ENCODE measurements at regions not wholly inside any gene's neighbourhood (a gene's known extent, or its start where the extent isn't known, plus 50 kb on each side); places are given as distances from the start of the nearest gene placed in this dataset.
"Not testable (repeated sequence)": the region's sequence is repeated elsewhere in the genome, so short reads cannot be mapped to it uniquely, and the experiment has no call there.

GRCh38 chr7:84857336-84857735, 329.5 kb downstream of the SEMA3D start:
- H3K4me3 ChIP-seq (ENCODE audit: low read depth, low read length): no peak overlapping the region
- no peak for DNase-seq (ENCODE audit: low read depth)
- in situ Hi-C loops (cut with HindIII; ENCODE audit: low sequenced_read_pairs): no loop called here
- TF ChIP-seq, protein P1, sequence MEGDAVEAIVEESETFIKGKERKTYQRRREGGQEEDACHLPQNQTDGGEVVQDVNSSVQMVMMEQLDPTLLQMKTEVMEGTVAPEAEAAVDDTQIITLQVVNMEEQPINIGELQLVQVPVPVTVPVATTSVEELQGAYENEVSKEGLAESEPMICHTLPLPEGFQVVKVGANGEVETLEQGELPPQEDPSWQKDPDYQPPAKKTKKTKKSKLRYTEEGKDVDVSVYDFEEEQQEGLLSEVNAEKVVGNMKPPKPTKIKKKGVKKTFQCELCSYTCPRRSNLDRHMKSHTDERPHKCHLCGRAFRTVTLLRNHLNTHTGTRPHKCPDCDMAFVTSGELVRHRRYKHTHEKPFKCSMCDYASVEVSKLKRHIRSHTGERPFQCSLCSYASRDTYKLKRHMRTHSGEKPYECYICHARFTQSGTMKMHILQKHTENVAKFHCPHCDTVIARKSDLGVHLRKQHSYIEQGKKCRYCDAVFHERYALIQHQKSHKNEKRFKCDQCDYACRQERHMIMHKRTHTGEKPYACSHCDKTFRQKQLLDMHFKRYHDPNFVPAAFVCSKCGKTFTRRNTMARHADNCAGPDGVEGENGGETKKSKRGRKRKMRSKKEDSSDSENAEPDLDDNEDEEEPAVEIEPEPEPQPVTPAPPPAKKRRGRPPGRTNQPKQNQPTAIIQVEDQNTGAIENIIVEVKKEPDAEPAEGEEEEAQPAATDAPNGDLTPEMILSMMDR (IDR thresholded peaks at IDR 0.05; ENCODE audit: low read depth, low read length, missing control alignments): no peak

- in situ Hi-C loops (cut with HindIII; ENCODE audit: low sequenced_read_pairs): no loop called here
- no peak for DNase-seq (ENCODE audit: low read depth)
Measured at GRCh38 chr7:84855758-84856157, 331.1 kb downstream of the SEMA3D start.

DNA sequence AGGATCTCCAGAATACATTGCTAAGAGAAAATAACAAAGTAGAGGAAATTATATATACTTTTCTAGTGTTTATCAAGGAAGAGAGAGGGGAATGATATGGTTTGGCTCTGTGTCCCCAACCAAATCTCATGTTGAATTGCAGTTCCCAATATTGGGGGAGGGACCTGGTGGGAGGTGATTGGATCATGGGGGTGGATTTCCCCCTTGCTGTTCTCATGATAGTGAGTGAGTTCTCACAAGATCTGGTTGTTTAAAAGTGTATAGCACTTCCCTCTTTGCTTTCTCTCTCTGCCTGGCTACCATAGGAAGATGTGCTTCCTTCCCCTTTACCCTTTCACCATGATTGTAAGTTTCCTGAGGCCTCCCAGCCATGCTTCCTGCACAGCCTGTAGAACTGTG, 337.9 kb downstream of the SEMA3D start:
- in situ Hi-C loops (cut with HindIII; ENCODE audit: low sequenced_read_pairs); DNase-seq (ENCODE audit: low read depth); H3K4me3 ChIP-seq (ENCODE audit: low read depth, low read length): not testable (repeated sequence)

More at GRCh38 chr7:84855758-84856157, 331.1 kb downstream of the SEMA3D start:
- H3K4me3 ChIP-seq (ENCODE audit: low read depth, low read length): no peak overlapping the region
- TF ChIP-seq, protein P1 (IDR thresholded peaks at IDR 0.05; ENCODE audit: low read depth, low read length, missing control alignments): no peak

- no peak for DNase-seq (ENCODE audit: low read depth)
- in situ Hi-C loops (cut with HindIII; ENCODE audit: low sequenced_read_pairs): no loop called here
- TF ChIP-seq, protein P1 (IDR thresholded peaks at IDR 0.05; ENCODE audit: low read depth, low read length, missing control alignments): no peak
- H3K4me3 ChIP-seq (ENCODE audit: low read depth, low read length): no peak overlapping the region
Measured at GRCh38 chr7:84848219-84848973, 338.5 kb downstream of the SEMA3D start.

GRCh38 chr7:84847790-84848189, 339.1 kb downstream of the SEMA3D start:
- TF ChIP-seq, protein P1 (IDR thresholded peaks at IDR 0.05; ENCODE audit: low read depth, low read length, missing control alignments): no peak
- H3K4me3 ChIP-seq (ENCODE audit: low read depth, low read length): no peak overlapping the region
- in situ Hi-C loops (cut with HindIII; ENCODE audit: low sequenced_read_pairs): no loop called here
- no peak for DNase-seq (ENCODE audit: low read depth)

DNA sequence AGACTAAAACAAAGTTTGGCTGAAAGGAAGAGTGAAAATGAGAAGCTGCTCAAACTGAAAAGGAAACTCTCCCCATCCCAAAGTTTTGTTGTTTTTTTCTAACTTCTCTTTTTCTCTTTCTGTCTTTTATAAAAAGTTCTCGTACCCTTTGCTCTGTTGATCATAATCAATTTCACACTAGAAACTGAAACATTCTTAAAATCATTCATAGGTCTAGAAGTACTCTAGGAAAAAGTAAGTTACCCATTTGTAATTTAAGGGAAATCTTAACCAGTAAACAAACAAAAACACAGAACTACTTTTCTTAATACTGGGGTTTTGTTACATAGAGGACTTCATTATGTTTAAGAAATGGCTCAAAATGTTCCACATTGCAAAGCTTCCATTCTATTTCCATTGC, 339.8 kb downstream of the SEMA3D start:
- DNase-seq (ENCODE audit: low read depth): no peak
- TF ChIP-seq, protein P1 (IDR thresholded peaks at IDR 0.05; ENCODE audit: low read depth, low read length, missing control alignments): no peak

GRCh38 chr7:84845971-84846370, 340.9 kb downstream of the SEMA3D start:
- in situ Hi-C loops (cut with HindIII; ENCODE audit: low sequenced_read_pairs): no loop called here
- no peak overlapping the region for H3K4me3 ChIP-seq (ENCODE audit: low read depth, low read length)
- TF ChIP-seq, protein P1 (IDR thresholded peaks at IDR 0.05; ENCODE audit: low read depth, low read length, missing control alignments): no peak
- DNase-seq (ENCODE audit: low read depth): no peak

More for the DNA sequence above, 339.8 kb downstream of the SEMA3D start:
- H3K4me3 ChIP-seq (ENCODE audit: low read depth, low read length): no peak overlapping the region
- in situ Hi-C loops (cut with HindIII; ENCODE audit: low sequenced_read_pairs): no loop called here

Data from astrocyte of the cerebellum (primary cell).